CD4-positive, alpha-beta T cell treated with Interleukin-17A for 1 hour (primary cell): ENCODE measurements at regions not wholly inside any gene's neighbourhood (a gene's known extent, or its start where the extent isn't known, plus 50 kb on each side); places are given as distances from the start of the nearest gene placed in this dataset.

Source experiments
- DNase-seq: peaks from one replicate; pipeline ENCODE4 v3.0.0-alpha.2; 2020

DNA sequence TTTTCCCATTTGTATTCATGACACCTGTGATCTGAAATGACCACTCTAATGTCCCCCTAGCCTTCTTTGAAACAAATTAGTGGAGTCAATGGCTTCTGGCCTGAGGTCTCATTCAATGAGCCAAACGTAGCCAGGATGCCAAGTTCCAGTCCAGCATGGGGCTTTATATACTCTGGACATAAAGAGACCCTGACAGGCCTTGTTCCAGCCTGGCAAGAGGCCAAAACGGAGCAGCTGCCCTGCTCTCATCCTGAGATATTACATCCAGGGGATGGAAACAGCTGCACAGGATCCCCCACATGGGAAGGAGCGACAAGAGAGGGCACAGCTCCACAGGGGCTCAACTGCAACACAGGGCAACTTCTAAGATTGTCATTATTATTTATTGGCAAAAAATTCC, 437.8 kb downstream of the CDH26 start:
- DNase-seq = no peak

DNA sequence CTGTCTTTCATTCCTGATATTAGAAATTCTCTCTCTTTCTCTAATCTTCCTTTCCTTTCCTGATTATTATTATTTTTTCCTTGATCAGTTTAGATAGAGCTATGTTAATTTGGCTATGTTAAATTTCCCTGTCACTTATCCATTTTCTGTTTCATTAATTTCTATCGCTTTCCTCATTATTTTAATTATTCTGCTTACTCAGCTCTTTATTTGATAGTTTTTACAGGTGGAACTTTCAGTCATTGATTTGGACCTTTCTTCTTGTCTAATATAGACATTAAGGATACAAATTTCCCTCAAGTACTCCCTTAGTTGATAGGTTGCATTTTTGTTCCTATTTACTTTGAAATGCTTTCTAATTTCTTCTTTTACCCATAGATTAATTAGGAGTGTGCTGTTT, 442.3 kb downstream of the CDH26 start:
- no peak for DNase-seq

DNA sequence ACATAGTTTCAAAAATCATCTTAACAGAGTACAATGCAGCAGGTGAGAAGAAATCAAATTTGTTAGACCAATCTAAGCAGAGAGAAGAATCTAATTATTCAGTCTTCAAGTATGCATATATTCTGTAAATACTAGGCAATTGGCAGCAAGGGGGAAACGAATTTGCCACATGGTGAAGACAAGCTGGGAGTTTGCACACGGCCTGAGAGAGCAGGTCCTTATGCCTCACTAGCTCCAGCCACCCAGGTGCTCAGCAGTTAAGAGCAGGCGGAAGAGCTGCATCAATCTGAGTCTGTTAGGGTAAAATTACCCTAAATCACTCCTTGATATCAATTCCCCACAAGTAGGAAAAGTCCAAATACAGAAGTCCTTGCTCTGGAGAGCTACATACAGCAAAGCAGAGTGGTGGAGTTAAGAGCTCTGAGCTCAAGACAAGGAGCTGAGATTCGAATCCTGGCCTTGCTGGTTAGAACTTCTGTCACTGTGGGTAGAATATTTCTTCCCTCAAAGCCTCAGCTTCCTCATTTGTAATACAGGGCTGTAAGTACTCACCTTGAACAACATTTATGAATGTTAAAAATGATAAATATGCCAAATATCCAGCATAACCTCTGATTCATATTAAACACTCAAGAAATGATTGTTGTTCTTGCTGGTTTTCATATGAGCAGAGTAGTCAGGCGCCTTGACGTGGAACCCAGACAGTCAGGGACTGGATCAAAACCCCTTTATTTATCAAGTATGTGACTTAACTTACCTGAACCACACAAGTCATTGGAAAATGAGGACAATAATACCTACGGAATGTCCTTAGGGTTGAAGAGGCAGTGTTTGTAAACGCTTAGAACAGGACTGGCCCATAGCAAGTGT, 444.2 kb downstream of the CDH26 start:
- DNase-seq = no peak

DNA sequence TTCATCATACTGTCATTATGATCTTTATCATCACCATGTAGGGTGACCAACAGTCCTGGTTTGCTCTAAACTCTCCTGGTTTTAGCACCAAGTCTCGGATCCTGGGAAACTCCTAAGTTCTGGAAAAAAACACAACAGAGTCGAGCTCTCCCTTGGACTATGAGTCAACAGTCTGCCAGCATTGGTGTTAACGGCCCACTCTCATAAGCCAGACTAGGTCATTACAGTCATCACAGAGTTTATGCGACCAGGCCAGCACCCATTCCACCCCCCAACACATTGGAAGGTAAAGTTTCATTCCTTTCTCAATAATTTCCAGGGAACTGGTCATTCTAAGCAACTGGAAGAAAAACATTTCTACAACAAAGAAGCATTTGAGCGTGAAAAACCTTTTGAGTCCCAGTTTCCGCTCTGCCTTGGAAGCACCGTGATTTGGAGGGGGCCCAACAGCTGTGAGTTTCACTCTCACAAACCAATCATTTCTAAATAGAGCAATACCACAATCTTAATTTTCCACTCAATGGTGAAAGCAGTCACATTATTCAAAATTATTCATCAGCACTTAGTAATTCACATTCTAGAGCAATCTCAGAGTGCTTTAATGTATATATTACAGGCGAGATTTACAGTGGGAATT, 445.0 kb downstream of the CDH26 start:
- DNase-seq = no peak

DNA sequence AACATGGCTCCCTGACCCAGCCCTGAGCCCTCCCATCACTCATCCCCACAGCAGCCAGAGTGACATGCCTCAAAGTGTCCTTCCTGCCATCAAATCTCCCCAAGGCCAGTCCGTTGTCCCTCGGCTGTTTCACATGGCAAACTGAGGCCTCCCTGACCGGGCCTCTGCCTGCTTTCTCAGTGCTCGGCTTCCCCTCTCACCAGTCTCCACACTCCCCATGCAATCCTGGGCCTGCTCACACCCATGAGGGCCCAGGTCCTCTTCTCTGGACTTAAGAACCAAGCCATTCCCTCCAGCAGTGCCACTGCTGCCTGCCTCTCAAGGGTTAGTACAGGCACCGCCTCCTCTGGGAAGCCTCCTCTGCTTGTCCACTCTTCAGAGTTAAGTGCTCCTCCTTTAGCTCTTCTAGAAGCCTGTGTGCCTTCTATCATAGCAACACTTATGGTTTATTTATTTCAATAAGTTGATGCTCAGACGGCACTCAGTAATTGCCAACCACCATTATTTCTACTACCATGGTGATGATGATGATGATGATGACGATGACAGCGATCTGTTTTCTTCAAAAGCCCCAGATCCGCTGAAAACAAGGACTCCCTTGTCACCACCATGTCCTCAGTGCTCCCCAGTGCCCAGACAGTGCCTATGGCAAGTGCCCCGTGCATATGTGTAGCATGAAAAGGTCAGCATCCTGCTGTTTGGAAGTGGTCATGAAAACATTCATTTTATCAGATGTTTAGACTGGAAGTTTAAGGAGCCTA, 449.0 kb downstream of the CDH26 start:
- no peak for DNase-seq

- DNase-seq = no peak
Measured at GRCh38 chr20:60407938-60408337, 449.7 kb downstream of the CDH26 start.

- DNase-seq = no peak
Measured at GRCh38 chr20:60408435-60408834, 450.2 kb downstream of the CDH26 start.

DNA sequence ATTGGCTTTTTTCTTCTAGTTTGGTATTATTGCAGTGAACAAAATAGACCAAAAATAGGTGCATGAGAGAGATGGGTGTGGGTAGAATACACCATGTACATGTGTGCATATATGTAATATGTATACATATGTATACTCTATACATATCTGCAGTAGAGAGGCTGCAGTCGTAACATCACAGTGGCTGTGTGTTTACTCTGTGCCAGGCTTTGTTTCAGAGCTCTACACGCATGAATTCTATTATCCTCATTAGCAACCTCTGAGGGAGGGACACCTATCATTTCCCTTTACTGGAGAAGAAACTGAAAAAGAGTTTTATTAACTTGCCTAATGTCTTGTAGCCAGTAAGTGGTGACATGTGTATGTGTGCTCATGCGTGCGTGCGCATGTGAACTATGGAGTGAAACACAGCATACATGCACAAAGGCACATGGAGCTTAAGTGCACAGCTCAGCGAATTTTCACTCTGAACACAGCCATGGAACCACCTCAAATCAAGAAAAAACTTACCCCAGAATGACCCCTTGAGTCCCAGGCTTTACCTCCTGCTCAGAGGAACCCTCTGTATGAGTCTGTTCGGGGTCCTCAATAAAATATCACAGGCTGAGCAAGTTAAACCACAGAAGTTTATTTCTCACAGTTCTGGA, 452.5 kb downstream of the CDH26 start:
- no peak for DNase-seq

DNA sequence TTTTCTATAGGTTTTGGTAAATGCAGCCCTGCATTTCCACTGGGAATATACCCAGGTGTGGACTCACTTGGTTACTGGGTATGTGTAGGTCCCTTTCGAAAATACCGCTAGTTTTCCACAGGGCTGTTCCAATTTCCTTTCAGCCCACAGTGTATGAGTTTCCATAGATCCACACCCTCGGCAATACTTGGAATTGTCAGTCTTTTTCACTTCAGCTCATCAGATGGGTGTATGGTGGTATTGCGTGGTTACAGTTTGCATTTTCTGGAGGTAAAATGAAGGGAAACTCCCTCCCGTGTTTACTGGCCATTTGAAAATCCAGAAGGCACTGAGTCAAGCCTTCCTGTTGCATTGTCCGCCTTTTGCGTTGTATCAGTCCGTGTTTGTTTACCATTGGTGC, 453.6 kb downstream of the CDH26 start:
- no peak for DNase-seq

DNA sequence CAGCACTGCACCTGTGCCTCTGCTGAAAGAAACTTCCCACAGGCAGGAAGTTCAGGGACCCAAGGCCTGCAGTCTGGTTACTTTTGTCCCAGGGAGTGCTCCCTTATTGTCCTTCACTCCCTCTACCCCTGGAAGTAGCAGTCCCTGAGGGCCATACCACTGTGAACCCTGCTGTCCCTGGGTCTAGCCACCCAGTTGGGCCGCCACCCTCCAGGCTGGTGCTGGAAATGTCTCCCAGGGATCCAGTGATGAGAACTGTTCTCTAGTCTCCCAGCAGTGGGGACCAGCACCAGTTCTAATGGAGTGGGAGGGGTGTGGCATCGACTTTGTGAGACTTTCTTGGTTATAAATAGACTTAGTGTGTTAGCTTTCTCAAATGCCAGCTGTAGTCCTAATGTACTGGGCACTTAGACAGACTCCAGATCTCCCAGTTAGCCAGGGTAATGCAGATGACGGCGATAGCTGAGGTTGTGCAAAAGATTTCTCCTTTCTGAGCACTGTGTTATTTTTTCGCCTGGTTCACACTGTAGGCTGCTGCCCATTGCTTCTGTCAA, 462.5 kb downstream of the CDH26 start:
- DNase-seq = no peak

- no peak for DNase-seq
Measured at GRCh38 chr20:60422848-60423247, 464.6 kb downstream of the CDH26 start.

GRCh38 chr20:60424267-60424902, 466.2 kb downstream of the CDH26 start:
- no peak for DNase-seq

GRCh38 chr20:60427516-60427915, 469.3 kb downstream of the CDH26 start:
- no peak for DNase-seq

- DNase-seq = no peak
Measured at GRCh38 chr20:60428651-60429050, 470.4 kb downstream of the CDH26 start.

DNA sequence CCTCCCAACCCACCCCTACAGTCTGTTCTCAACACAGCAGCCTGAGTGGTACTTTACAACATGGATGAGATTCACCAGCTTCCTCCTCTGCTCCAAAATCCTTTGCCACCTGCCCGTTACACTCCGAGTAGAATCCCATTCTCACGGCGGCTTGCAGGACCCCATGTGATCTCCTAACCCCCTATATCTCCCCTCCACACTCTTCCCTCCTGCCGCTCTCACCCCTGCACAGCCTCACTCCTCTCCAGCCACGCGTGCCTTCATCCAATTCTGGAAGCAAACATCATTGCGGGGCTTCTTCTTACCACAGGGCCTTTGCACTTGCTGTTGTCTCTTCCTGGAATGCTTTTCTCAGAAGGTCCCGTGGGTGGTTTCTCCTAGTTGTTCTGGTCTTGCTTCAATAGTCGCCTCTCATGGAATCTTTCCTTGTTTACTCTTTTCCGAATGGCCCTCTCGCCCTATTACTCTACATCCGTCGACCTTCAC, 472.3 kb downstream of the CDH26 start:
- no peak for DNase-seq

DNA sequence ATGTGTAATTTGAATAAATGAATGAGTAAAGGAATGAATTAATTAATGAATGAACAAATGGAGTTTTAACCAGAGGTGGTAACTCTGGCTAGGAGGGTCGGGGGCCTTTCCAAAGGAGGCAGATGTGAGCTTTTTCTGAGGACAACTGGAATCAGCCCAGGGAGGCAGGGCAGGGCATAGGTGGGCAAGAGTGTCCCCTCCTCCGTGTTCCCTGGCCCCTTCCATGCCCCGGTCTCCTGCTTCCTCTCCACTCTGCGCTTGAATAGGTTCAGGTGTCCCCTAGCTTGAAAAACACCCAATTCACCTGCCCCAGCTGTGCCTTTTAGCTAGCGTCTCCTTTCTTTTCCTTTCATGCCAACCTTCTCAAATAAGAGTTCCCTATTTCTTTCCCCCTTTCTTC, 473.1 kb downstream of the CDH26 start:
- DNase-seq = no peak

- no peak for DNase-seq
Measured at GRCh38 chr20:60437418-60437817, 479.2 kb downstream of the CDH26 start.

DNA sequence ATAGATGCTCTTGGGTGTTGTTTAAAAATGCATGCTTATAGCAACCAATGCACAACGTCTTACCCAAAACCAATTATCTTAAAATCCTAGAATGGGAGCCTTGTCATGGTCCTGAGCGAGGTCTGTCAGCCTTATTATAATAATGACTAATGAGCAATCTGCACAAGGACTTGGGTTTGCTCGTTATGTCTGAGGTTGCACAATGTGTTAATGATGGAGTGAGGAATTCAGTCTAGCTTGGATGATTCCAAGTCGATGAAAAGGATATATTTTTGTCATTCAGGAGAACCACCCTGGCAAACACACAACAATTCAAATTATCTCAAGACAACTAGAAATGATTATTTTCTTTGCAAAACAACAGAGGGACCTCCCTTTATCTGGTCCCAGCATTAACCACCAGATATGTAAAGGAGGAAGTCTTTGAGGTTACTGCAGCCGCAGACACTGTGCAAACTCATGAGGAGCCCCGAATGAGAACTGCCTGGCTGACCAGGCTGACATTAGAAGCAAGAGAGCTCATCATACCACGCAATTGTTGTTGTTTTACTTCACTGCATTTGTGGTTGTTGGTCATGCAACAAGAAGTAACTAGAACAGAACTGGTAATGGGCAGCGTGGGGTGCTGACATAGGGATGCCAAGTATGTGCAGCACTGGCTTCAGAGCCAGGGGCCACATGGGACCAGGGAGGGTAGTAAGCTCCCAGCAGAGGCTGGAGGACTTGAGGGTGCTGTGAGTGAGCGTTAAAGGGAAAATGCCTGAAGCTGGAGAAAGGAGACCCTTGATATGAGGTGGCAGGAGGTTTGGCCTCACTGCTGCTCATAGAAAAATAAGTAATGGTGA, 488.3 kb downstream of the CDH26 start:
- DNase-seq = peak; percentile 7

- DNase-seq = no peak
Measured at GRCh38 chr20:60447703-60448102, 489.5 kb downstream of the CDH26 start.

- DNase-seq = no peak
Measured at GRCh38 chr20:60453388-60454246, 495.4 kb downstream of the CDH26 start.
